ENCODE measurements at regions not wholly inside any gene's neighbourhood (a gene's known extent, or its start where the extent isn't known, plus 50 kb on each side); places are given as distances from the start of the nearest gene placed in this dataset.

DNA sequence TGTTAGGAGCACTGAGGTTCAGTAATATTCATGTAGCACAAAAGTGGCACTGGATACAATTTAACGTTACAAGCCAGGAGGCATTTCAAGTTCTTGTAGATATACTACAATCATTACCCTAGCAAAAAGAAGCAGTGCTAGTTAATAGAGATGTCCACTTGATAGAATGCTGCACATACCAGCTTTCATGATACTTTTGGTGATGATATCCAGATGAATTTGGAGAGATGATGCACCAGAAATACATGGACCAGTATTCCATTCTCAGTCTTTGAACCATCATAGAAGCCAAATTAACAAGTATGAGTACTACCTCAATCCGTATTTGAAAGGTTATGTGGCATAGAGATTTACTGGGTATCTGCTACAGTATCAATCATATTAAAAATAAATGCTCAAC, 421.0 kb upstream of the MAGEB18 start (continued):
- no peak for TF ChIP-seq SP4 (IDR thresholded peaks at IDR 0.05; ENCODE audit: low read length)
- TF ChIP-seq, protein P1, sequence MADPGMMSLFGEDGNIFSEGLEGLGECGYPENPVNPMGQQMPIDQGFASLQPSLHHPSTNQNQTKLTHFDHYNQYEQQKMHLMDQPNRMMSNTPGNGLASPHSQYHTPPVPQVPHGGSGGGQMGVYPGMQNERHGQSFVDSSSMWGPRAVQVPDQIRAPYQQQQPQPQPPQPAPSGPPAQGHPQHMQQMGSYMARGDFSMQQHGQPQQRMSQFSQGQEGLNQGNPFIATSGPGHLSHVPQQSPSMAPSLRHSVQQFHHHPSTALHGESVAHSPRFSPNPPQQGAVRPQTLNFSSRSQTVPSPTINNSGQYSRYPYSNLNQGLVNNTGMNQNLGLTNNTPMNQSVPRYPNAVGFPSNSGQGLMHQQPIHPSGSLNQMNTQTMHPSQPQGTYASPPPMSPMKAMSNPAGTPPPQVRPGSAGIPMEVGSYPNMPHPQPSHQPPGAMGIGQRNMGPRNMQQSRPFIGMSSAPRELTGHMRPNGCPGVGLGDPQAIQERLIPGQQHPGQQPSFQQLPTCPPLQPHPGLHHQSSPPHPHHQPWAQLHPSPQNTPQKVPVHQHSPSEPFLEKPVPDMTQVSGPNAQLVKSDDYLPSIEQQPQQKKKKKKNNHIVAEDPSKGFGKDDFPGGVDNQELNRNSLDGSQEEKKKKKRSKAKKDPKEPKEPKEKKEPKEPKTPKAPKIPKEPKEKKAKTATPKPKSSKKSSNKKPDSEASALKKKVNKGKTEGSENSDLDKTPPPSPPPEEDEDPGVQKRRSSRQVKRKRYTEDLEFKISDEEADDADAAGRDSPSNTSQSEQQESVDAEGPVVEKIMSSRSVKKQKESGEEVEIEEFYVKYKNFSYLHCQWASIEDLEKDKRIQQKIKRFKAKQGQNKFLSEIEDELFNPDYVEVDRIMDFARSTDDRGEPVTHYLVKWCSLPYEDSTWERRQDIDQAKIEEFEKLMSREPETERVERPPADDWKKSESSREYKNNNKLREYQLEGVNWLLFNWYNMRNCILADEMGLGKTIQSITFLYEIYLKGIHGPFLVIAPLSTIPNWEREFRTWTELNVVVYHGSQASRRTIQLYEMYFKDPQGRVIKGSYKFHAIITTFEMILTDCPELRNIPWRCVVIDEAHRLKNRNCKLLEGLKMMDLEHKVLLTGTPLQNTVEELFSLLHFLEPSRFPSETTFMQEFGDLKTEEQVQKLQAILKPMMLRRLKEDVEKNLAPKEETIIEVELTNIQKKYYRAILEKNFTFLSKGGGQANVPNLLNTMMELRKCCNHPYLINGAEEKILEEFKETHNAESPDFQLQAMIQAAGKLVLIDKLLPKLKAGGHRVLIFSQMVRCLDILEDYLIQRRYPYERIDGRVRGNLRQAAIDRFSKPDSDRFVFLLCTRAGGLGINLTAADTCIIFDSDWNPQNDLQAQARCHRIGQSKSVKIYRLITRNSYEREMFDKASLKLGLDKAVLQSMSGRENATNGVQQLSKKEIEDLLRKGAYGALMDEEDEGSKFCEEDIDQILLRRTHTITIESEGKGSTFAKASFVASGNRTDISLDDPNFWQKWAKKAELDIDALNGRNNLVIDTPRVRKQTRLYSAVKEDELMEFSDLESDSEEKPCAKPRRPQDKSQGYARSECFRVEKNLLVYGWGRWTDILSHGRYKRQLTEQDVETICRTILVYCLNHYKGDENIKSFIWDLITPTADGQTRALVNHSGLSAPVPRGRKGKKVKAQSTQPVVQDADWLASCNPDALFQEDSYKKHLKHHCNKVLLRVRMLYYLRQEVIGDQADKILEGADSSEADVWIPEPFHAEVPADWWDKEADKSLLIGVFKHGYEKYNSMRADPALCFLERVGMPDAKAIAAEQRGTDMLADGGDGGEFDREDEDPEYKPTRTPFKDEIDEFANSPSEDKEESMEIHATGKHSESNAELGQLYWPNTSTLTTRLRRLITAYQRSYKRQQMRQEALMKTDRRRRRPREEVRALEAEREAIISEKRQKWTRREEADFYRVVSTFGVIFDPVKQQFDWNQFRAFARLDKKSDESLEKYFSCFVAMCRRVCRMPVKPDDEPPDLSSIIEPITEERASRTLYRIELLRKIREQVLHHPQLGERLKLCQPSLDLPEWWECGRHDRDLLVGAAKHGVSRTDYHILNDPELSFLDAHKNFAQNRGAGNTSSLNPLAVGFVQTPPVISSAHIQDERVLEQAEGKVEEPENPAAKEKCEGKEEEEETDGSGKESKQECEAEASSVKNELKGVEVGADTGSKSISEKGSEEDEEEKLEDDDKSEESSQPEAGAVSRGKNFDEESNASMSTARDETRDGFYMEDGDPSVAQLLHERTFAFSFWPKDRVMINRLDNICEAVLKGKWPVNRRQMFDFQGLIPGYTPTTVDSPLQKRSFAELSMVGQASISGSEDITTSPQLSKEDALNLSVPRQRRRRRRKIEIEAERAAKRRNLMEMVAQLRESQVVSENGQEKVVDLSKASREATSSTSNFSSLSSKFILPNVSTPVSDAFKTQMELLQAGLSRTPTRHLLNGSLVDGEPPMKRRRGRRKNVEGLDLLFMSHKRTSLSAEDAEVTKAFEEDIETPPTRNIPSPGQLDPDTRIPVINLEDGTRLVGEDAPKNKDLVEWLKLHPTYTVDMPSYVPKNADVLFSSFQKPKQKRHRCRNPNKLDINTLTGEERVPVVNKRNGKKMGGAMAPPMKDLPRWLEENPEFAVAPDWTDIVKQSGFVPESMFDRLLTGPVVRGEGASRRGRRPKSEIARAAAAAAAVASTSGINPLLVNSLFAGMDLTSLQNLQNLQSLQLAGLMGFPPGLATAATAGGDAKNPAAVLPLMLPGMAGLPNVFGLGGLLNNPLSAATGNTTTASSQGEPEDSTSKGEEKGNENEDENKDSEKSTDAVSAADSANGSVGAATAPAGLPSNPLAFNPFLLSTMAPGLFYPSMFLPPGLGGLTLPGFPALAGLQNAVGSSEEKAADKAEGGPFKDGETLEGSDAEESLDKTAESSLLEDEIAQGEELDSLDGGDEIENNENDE (IDR thresholded peaks at IDR 0.05; ENCODE audit: insufficient replicate concordance, low read length) = no peak
- no peak for TF ChIP-seq CHD1 (IDR thresholded peaks at IDR 0.05; ENCODE audit: low read depth, low read length)
- no peak for TF ChIP-seq SRF (IDR thresholded peaks at IDR 0.05; ENCODE audit: low read depth, low read length)
- no peak for TF ChIP-seq FOSL1 (IDR thresholded peaks at IDR 0.05; ENCODE audit: insufficient read depth, low read depth, low read length)
- no peak for TF ChIP-seq KDM4A (IDR thresholded peaks at IDR 0.05; ENCODE audit: low read depth, low read length, severe bottlenecking)
- TF ChIP-seq POLR2A (IDR thresholded peaks at IDR 0.05; ENCODE audit: control extremely low read depth in 1 of 2, low read depth in 2 of 2, low read length in 2 of 2) = no peak
